Fibroblast of mammary gland (primary cell): ENCODE measurements at regions not wholly inside any gene's neighbourhood (a gene's known extent, or its start where the extent isn't known, plus 50 kb on each side); places are given as distances from the start of the nearest gene placed in this dataset.

ENCODE experiments used
- DNase-seq: peaks from one replicate; pipeline ENCODE4 v3.0.0-alpha.2; 2010; ENCODE audit warnings: low read depth
- H3K4me3 ChIP-seq: 2 replicates; pipeline ENCODE4 v1.5.1; 2011; ENCODE audit warnings: low read depth, mild to moderate bottlenecking, low read length, moderate library complexity; ENCODE audit not compliant: control insufficient read depth
- TF ChIP-seq, protein P1 (sequence below): conservative IDR thresholded peaks from 2 replicates; pipeline ENCODE4 v1.5.1; 2011; ENCODE audit warnings: low read depth, low read length, inconsistent platforms; ENCODE audit not compliant: control insufficient read depth, insufficient read depth

DNA sequence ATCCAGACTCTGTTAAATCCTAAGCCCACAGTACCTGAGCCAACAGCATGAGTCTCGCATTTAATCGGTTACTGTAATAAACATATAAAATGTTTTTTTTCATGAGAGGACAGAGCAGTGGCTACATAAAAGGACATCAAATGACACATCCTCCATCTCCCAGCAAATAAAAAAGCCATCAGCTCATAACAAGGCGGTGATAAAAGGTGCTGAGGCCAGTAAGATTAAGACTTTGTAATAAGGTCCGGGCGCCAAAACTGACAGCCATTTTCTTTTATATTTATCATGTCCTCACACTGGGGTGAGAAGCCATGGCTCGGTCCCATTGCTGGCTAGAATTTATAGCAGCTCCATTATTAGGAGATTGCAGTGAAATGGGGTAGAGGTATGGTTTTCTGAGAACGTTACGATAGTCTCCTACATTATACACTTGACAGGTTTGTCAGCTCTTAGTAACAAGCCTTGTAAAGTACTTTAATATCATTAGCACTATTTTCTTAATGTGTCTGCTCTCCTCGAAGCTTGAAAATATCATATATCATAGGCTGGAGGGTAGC lies 977.8 kb upstream of the NR2F2 start:
- no peak for DNase-seq
- no peak overlapping the region for H3K4me3 ChIP-seq
- TF ChIP-seq, protein P1, sequence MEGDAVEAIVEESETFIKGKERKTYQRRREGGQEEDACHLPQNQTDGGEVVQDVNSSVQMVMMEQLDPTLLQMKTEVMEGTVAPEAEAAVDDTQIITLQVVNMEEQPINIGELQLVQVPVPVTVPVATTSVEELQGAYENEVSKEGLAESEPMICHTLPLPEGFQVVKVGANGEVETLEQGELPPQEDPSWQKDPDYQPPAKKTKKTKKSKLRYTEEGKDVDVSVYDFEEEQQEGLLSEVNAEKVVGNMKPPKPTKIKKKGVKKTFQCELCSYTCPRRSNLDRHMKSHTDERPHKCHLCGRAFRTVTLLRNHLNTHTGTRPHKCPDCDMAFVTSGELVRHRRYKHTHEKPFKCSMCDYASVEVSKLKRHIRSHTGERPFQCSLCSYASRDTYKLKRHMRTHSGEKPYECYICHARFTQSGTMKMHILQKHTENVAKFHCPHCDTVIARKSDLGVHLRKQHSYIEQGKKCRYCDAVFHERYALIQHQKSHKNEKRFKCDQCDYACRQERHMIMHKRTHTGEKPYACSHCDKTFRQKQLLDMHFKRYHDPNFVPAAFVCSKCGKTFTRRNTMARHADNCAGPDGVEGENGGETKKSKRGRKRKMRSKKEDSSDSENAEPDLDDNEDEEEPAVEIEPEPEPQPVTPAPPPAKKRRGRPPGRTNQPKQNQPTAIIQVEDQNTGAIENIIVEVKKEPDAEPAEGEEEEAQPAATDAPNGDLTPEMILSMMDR: no peak

DNA sequence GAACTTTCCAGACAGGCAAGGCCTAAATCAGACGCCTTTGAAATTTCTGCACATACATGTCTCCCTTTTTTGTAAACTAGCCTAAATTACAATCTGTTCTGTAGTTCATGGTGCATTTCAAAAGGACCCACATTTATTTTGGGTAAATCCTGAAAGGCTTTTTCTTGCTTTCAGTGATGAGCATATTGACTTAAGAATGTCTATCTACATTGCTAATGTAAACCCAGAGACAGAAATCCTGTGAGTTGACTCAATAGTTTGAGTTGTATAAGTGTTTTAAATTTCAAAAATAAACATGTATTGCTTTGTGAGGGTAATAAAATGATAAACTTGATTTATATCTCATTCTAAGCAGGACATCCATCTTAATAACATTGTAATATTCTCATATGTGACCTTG lies 977.0 kb upstream of the NR2F2 start:
- no peak overlapping the region for H3K4me3 ChIP-seq
- no peak for DNase-seq
- TF ChIP-seq, protein P1: no peak

DNA sequence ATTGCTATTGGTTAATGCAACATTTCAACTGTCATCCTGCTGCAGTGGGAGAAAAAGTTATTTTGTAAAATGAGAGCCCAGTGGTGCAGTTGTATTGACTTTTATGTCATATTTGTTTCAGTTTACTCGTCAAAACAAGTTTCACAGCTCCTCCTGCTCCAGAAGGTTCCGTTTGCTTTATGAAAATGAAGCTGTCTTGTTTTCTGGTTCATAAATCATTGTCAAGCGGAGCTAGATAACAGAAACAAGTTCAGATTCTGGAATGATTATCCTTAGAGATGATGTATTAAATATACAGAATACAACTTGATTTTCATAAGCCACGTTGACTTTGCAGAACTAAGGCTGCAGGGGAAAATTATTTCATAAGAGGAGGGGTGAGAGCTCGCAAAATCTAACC lies 970.5 kb upstream of the NR2F2 start:
- TF ChIP-seq, protein P1: no peak
- no peak for DNase-seq
- no peak overlapping the region for H3K4me3 ChIP-seq

DNA sequence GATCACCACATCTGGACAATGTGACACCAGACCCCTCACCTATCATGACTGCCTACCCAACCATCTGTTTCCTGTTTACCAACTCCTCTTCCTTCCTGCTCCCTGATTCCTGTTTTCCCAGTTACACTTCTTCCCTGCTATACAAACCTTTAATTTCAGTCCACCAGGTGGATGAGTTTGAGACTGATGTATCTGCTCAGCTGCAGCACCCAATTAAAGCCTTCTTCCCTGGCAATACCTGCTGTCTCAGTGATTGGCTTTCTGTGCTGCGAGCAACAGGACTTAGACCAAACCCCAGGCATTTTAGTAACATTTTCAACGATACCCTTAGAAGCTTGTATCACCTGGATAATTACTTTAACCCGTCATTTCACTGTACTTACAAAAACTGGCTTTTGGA lies 968.2 kb upstream of the NR2F2 start:
- no peak overlapping the region for H3K4me3 ChIP-seq
- DNase-seq: no peak
- TF ChIP-seq, protein P1: no peak

DNA sequence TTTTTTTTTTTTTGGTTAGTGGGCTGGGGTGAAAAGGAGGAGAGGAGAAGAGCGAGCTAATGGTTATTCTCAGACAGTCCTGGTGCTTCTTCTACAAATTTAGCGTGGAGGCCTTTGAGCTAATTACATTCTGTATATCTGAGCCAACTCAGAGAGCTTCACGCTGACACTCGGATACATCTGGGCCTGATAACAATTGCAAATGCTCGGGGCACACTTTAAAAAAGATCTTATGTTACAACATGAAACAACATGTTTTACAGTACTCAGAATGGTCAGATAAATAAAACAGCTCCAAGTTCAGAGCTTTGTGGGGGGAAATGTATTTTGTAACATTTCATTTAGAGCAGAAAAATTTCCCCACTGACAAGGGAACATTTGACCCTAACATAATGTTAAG lies 966.9 kb upstream of the NR2F2 start:
- H3K4me3 ChIP-seq: no peak overlapping the region
- TF ChIP-seq, protein P1: no peak
- no peak for DNase-seq

DNA sequence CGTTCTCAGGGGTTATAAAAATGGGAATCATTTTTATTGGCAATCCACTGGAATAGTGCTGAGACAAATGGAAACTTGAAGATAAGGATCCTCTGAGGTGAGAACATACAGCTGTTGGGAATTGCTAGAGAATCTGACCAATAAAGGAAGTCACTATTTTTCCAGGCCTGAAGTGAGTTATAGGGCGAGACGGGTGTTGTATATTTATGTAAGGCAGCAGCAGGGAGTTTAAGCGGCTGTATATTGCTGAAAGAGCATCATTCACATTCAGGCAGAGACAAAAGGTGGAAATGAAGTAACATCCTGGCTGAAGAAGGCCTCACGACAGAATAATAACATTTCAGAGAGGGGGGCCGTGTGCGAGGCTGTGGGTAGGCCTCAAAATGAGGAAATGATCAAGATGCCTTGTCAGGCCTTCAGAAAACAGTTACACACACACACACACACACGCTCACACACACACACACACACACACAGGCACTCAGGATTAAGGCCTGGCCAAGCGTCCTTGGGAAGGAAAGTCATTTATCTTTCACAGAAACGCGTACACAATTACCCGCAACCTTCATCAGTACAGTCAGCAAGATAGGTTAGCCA lies 964.9 kb upstream of the NR2F2 start:
- TF ChIP-seq, protein P1: no peak
- DNase-seq: no peak
- H3K4me3 ChIP-seq: no peak overlapping the region
